ENCODE measurements at regions not wholly inside any gene's neighbourhood (a gene's known extent, or its start where the extent isn't known, plus 50 kb on each side); places are given as distances from the start of the nearest gene placed in this dataset.

GRCh38 chr21:27196651-27197050 is 229.8 kb upstream of the ADAMTS5 start:
- DNase-seq, result no peak

- DNase-seq, result no peak
Observed at GRCh38 chr21:27192281-27192949, 225.5 kb upstream of the ADAMTS5 start.

GRCh38 chr21:27190601-27191000 is 223.7 kb upstream of the ADAMTS5 start:
- no peak for DNase-seq

- no peak for DNase-seq
Observed at GRCh38 chr21:27189870-27190269, 223.0 kb upstream of the ADAMTS5 start.

- DNase-seq, result no peak
Observed at GRCh38 chr21:27173053-27173452, 206.2 kb upstream of the ADAMTS5 start.

GRCh38 chr21:27171707-27172106 is 204.8 kb upstream of the ADAMTS5 start:
- no peak for DNase-seq

GRCh38 chr21:27168084-27168483 is 201.2 kb upstream of the ADAMTS5 start:
- DNase-seq, result no peak

- DNase-seq, result no peak
Observed at GRCh38 chr21:27164208-27165177, 197.6 kb upstream of the ADAMTS5 start.

- DNase-seq, result no peak
Observed at GRCh38 chr21:27158967-27159366, 192.1 kb upstream of the ADAMTS5 start.

- DNase-seq, result no peak
Observed at GRCh38 chr21:27157097-27157496, 190.2 kb upstream of the ADAMTS5 start.

GRCh38 chr21:27156666-27157065 is 189.8 kb upstream of the ADAMTS5 start:
- DNase-seq, result no peak

- no peak for DNase-seq
Observed at GRCh38 chr21:27155130-27155500, 188.2 kb upstream of the ADAMTS5 start.

GRCh38 chr21:27154451-27155129 is 187.7 kb upstream of the ADAMTS5 start:
- DNase-seq, result no peak

GRCh38 chr21:27152996-27153395 is 186.1 kb upstream of the ADAMTS5 start:
- no peak for DNase-seq

GRCh38 chr21:27149034-27149433 is 182.1 kb upstream of the ADAMTS5 start:
- DNase-seq, result no peak

- DNase-seq, result no peak
Observed at GRCh38 chr21:27146268-27146667, 179.4 kb upstream of the ADAMTS5 start.

- DNase-seq, result no peak
Observed at GRCh38 chr21:27145134-27145798, 178.4 kb upstream of the ADAMTS5 start.

- no peak for DNase-seq
Observed at GRCh38 chr21:27143476-27143875, 176.6 kb upstream of the ADAMTS5 start.

- no peak for DNase-seq
Observed at GRCh38 chr21:27139526-27139925, 172.6 kb upstream of the ADAMTS5 start.

- DNase-seq, result no peak
Observed at GRCh38 chr21:27134516-27134915, 167.6 kb upstream of the ADAMTS5 start.

GRCh38 chr21:27132266-27132665 is 165.4 kb upstream of the ADAMTS5 start:
- no peak for DNase-seq

- no peak for DNase-seq
Observed at GRCh38 chr21:27130154-27130553, 163.3 kb upstream of the ADAMTS5 start.

- DNase-seq, result no peak
Observed at GRCh38 chr21:27129694-27130093, 162.8 kb upstream of the ADAMTS5 start.

Measured in AML-193 (cell line).